Embryonic facial prominence (tissue), 1 donor: ENCODE measurements at regions not wholly inside any gene's neighbourhood (a gene's known extent, or its start where the extent isn't known, plus 50 kb on each side); places are given as distances from the start of the nearest gene placed in this dataset.
"Not testable (repeated sequence)": the region's sequence is repeated elsewhere in the genome, so short reads cannot be mapped to it uniquely, and the experiment has no call there.

Experiments used
- DNase-seq: peaks from one replicate; pipeline ENCODE4 v3.0.0-alpha.2; 2016; ENCODE audit errors: extremely low spot score

GRCh38 chr15:70376031-70376928, 278.6 kb upstream of the TLE3 start:
- DNase-seq, result no peak

- DNase-seq, result no peak
These were observed 277.9 kb upstream of the TLE3 start for GRCh38 chr15:70375586-70375985.

DNA sequence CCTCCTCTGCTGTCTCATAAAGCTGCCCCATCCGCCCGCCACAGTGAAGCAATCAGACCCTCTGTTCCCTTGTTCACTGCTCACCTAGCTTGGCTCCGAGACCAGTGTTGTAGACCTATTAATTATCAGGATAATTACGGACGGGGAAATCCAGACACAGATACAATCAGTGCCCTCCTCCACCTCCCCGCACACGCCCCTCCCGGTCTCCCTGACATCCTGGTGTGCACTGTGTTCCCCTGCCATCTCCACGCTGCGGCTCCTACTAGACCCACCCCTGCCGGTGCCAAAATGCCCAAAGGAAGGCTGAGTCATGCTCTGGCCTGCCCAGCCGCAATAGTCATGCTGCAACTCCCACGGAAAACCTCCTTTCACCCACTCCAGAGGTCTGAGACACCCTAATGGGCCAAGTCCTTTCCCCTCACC, 277.3 kb upstream of the TLE3 start:
- no peak for DNase-seq

DNA sequence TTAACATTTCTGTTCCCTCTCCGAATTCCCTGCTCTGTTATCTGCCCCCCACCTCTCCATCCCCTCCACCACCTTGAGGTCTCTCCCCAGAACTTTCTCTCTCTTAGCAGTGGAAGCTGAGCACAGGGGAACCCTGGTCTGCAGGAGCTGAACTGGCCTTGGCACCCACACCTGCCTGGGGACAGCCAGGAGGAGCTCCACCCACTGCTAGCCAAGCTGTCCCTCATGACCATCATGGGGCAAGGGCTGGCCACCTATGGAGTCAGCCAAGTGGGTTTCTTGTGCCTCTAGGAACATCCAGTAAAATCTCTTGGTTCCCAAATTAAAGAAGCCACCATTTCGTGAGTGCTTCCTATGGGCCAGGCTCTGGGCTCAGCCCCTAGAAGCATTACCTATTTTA, 276.4 kb upstream of the TLE3 start:
- DNase-seq, result no peak

GRCh38 chr15:70373439-70373838, 275.7 kb upstream of the TLE3 start:
- not testable (repeated sequence) for DNase-seq

GRCh38 chr15:70367913-70368705, 270.4 kb upstream of the TLE3 start:
- DNase-seq, result not testable (repeated sequence)

DNA sequence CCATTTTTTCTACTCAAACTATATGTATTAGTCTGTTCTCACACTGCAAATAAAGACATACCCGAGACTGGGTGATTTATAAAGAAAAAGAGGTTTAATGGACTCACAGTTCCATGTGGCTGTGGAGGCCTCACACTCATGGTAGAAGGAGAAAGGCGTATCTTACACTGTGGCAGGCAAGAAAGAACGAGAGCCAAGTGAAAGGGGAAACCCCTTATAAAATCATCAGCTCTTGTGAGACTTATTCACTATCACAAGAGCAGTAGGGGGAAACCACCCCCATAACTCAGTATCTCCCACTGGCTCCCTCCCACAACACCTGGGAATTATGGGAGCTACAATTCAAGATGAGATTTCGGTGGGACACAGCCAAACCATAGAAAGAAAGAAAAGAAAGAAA, 266.3 kb upstream of the TLE3 start:
- DNase-seq, result not testable (repeated sequence)

DNA sequence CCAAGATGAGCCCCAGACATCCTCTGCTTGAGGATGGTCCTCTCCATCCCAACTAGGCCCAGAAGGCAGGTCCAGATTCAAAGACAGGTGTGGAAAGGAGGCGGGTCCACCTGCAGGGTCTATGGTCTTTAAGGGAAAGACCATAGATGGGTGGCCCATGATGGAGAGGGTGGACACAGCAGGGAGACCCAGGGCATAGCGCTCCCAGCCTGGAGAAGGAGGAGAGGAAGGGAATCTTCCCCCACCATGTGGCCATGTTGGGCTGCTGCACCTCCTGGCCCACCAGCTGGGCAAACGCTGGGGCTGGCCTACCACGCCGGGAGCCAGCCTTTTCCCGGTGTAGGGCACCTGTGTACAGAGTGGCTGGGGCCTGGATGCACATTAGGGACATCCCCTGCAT, 265.2 kb upstream of the TLE3 start:
- DNase-seq, result no peak

GRCh38 chr15:70362350-70362749, 264.6 kb upstream of the TLE3 start:
- no peak for DNase-seq

DNA sequence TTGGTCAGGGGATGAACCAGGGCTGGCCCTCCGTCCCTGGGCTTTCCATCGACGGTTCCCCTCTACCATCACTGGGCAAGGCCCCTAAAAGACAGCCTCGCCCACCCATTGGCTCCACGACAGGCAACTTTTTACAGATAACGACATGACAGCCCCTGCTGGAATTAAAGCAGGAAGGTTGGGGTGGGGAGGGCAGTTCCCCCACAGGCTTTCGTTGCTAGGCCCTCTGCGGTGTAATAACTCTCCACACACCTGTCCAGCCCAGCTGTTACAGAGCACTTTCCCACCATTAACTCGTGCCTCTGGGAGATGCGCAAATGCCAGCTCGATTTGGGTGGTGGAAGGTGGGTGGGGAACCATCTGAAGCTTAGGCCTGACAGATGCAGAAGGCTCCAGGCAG, 264.2 kb upstream of the TLE3 start:
- no peak for DNase-seq

- no peak for DNase-seq
These were observed 263.4 kb upstream of the TLE3 start for GRCh38 chr15:70361106-70361505.

GRCh38 chr15:70358871-70359647, 261.3 kb upstream of the TLE3 start:
- DNase-seq, result no peak

- DNase-seq, result no peak
These were observed 260.5 kb upstream of the TLE3 start for GRCh38 chr15:70358011-70358819.

DNA sequence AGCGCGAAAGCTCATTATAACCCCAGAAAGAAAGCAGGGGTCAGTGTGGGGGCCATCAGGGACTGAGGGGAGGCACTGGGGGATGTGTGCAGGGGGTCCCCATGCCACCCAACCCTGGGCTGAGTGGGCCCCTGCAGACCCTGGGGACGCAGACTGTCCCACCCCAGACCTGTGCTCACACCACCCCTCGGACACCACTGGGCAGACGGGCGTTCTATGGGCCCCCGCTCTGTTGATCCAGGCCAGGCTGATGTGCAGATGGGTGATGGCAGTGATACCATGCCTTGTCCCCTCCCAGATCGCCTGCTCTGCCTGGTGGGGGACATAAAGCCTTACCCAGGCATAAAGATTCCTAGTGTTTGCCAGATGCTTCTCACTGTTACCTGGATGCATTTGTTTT, 259.7 kb upstream of the TLE3 start:
- no peak for DNase-seq

DNA sequence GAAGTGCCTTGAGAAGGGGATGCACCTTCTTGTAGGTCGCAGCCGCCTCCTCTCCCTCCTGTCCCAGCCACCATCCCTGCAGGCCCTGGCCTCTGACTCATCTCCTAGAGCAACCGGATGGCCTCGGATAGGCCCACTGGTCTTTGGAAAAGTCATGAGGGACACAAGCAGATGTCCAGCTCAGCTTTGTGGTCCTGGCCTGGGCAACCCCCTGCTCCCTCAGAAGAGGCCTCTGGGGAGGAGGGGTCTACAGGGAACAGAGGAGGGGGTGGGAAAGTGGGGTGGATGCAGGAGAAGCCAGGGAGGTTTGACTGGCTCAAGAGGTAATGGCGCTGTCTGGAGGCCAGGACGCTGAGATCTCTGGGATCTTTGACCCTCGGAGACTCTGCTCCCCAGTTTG, 259.2 kb upstream of the TLE3 start:
- no peak for DNase-seq

GRCh38 chr15:70356062-70356860, 258.5 kb upstream of the TLE3 start:
- no peak for DNase-seq

- no peak for DNase-seq
These were observed 257.6 kb upstream of the TLE3 start for GRCh38 chr15:70355275-70355795.

- DNase-seq, result no peak
These were observed 256.7 kb upstream of the TLE3 start for GRCh38 chr15:70354346-70354905.

GRCh38 chr15:70353606-70354345, 256.1 kb upstream of the TLE3 start:
- no peak for DNase-seq
